ENCODE measurements at regions not wholly inside any gene's neighbourhood (a gene's known extent, or its start where the extent isn't known, plus 50 kb on each side); places are given as distances from the start of the nearest gene placed in this dataset.

DNA sequence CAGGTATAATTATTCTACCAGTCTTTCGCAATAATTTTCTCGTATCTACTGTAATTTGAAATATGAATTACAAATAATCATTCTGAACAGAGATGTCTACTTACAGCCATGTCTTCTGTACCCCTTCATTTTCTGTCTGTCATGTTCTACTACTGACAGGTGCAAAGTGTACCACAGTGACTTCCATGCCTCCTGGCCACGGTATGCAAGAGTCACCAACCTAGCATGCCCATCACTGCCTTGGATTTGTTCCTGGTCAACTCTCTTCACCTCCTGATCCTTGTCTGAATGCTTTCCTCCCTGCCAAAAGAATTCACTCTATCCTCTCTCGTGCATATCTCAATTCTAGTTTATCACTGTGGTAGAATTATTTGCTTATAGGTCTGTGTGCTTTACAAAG is 755.4 kb downstream of the KCNJ2 start:
- H3K36me3 ChIP-seq (ENCODE audit: control insufficient read depth, insufficient read depth, low read length): no peaks in the 10 kb centered on the region
- ChIA-PET POLR2A (no interaction called here), CTCF (no interaction called here)
- H3K9me3 ChIP-seq (ENCODE audit: control insufficient read depth, insufficient read depth, low read depth, low read length): no peaks in the 10 kb centered on the region
- intact Hi-C loops (cut with micrococcal nuclease; ENCODE audit: unreplicated experiment) (no loop called here), in situ Hi-C loops (cut with HindIII; ENCODE audit: low pct_unique_long_range_greater_than_20kb, low sequenced_read_pairs) (no loop called here)
- TF ChIP-seq POLR2AphosphoS5 (IDR thresholded peaks at IDR 0.05; ENCODE audit: low read depth, low read length) (no peak), TCF7L2 (IDR thresholded peaks at IDR 0.05; ENCODE audit: low read depth, low read length) (no peak)
- TF ChIP-seq, protein P1, sequence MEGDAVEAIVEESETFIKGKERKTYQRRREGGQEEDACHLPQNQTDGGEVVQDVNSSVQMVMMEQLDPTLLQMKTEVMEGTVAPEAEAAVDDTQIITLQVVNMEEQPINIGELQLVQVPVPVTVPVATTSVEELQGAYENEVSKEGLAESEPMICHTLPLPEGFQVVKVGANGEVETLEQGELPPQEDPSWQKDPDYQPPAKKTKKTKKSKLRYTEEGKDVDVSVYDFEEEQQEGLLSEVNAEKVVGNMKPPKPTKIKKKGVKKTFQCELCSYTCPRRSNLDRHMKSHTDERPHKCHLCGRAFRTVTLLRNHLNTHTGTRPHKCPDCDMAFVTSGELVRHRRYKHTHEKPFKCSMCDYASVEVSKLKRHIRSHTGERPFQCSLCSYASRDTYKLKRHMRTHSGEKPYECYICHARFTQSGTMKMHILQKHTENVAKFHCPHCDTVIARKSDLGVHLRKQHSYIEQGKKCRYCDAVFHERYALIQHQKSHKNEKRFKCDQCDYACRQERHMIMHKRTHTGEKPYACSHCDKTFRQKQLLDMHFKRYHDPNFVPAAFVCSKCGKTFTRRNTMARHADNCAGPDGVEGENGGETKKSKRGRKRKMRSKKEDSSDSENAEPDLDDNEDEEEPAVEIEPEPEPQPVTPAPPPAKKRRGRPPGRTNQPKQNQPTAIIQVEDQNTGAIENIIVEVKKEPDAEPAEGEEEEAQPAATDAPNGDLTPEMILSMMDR (IDR thresholded peaks at IDR 0.05): no peak
- TF ChIP-seq, protein P2, sequence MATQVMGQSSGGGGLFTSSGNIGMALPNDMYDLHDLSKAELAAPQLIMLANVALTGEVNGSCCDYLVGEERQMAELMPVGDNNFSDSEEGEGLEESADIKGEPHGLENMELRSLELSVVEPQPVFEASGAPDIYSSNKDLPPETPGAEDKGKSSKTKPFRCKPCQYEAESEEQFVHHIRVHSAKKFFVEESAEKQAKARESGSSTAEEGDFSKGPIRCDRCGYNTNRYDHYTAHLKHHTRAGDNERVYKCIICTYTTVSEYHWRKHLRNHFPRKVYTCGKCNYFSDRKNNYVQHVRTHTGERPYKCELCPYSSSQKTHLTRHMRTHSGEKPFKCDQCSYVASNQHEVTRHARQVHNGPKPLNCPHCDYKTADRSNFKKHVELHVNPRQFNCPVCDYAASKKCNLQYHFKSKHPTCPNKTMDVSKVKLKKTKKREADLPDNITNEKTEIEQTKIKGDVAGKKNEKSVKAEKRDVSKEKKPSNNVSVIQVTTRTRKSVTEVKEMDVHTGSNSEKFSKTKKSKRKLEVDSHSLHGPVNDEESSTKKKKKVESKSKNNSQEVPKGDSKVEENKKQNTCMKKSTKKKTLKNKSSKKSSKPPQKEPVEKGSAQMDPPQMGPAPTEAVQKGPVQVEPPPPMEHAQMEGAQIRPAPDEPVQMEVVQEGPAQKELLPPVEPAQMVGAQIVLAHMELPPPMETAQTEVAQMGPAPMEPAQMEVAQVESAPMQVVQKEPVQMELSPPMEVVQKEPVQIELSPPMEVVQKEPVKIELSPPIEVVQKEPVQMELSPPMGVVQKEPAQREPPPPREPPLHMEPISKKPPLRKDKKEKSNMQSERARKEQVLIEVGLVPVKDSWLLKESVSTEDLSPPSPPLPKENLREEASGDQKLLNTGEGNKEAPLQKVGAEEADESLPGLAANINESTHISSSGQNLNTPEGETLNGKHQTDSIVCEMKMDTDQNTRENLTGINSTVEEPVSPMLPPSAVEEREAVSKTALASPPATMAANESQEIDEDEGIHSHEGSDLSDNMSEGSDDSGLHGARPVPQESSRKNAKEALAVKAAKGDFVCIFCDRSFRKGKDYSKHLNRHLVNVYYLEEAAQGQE (IDR thresholded peaks at IDR 0.05; ENCODE audit: insufficient read depth in 1 of 2, low read depth in 2 of 2, low read length in 1 of 2): no peak
- BruUV-seq (replicated peaks): no TSS peak
- H3K27me3 ChIP-seq (ENCODE audit: control insufficient read depth, insufficient read depth, low read length): no peaks in the 10 kb centered on the region
- H3K4me1 ChIP-seq (ENCODE audit: control insufficient read depth, insufficient read depth, low read length): no peaks in the 10 kb centered on the region
- H3K27ac ChIP-seq (ENCODE audit: low read length): no peak overlapping the region
- no peak overlapping the region for H3K4me3 ChIP-seq (ENCODE audit: low read depth in 2 of 2, low read length in 2 of 2)
- no peak for DNase-seq (ENCODE audit: low read depth, low spot score)
- no peak for ATAC-seq

DNA sequence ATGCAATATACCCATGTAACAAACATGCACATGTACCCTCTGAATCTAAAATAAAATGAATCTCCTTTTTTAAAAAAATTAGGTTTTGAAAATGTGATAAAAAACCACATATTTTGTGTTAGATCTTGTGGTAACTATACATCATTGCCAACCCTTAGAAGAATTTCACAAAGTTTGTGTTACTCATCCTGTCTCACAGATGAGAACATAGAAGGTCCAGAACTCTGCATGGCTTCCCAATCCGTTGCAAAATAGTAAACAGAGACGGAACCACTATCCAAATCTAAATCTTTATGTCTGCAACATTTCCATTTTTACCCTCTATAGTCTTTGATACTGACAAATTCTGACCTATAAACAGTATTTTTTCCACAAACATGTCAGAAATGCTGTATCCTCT is 759.9 kb downstream of the KCNJ2 start:
- Histone ChIP-seq H3K9me3 (ENCODE audit: control insufficient read depth, insufficient read depth, low read depth, low read length) (no peaks in the 10 kb centered on the region), H3K4me3 (ENCODE audit: low read depth in 2 of 2, low read length in 2 of 2) (no peak overlapping the region), H3K36me3 (ENCODE audit: control insufficient read depth, insufficient read depth, low read length) (no peaks in the 10 kb centered on the region), H3K27ac (ENCODE audit: low read length) (no peak overlapping the region), H3K27me3 (ENCODE audit: control insufficient read depth, insufficient read depth, low read length) (no peaks in the 10 kb centered on the region), H3K4me1 (ENCODE audit: control insufficient read depth, insufficient read depth, low read length) (no peaks in the 10 kb centered on the region; the same call in 1 of the 2 replicates)
- in situ Hi-C loops (cut with HindIII; ENCODE audit: low pct_unique_long_range_greater_than_20kb, low sequenced_read_pairs) (no loop called here), intact Hi-C loops (cut with micrococcal nuclease; ENCODE audit: unreplicated experiment) (no loop called here)
- no peak for ATAC-seq
- ChIA-PET POLR2A (interaction anchor here (0.6 kb wide), 1 partner anchor 69 kb away, joined by 9 read pairs; no protein-coding TSS in a partner anchor), CTCF (no interaction called here)
- no TSS peak for BruUV-seq (replicated peaks)
- TF ChIP-seq POLR2AphosphoS5 (IDR thresholded peaks at IDR 0.05; ENCODE audit: low read depth, low read length) (no peak), TCF7L2 (IDR thresholded peaks at IDR 0.05; ENCODE audit: low read depth, low read length) (no peak)
- TF ChIP-seq, protein P1 (IDR thresholded peaks at IDR 0.05): no peak
- no peak for DNase-seq (ENCODE audit: low read depth, low spot score)

DNA sequence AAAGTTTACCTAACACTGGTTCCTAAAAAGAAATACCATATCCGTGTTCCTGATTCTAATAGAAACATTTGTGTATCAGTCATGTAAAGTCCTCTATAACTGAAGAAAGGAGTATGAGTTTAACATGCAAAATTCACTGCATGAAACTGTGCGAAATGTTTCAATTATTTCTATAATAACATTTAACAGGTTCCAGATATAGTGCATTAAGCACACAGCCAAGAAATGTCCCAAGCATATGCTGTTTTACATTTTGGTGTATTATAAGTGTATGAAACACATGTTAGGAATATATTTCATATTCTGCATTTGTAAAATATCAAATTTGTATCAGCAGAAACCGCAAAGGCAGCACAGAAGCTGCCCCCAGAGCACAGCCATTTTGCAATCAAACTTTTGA is 764.9 kb downstream of the KCNJ2 start:
- CTCF ChIA-PET: no interaction called here
- intact Hi-C loops (cut with micrococcal nuclease; ENCODE audit: unreplicated experiment): no loop called here

More for the DNA sequence above, 764.9 kb downstream of the KCNJ2 start:
- POLR2A ChIA-PET: no interaction called here
- DNase-seq (ENCODE audit: low read depth, low spot score): no peak
- TF ChIP-seq TCF7L2 (IDR thresholded peaks at IDR 0.05; ENCODE audit: low read depth, low read length) (no peak), SIN3A (IDR thresholded peaks at IDR 0.05; ENCODE audit: borderline replicate concordance, insufficient read depth, low read depth, low read length) (no peak), POLR2AphosphoS5 (IDR thresholded peaks at IDR 0.05; ENCODE audit: low read depth, low read length) (no peak)
- TF ChIP-seq, protein P2 (IDR thresholded peaks at IDR 0.05; ENCODE audit: insufficient read depth in 1 of 2, low read depth in 2 of 2, low read length in 1 of 2): no peak
- TF ChIP-seq, protein P1 (IDR thresholded peaks at IDR 0.05): no peak
- Histone ChIP-seq H3K27me3 (ENCODE audit: control insufficient read depth, insufficient read depth, low read length) (no peaks in the 10 kb centered on the region), H3K9me3 (ENCODE audit: control insufficient read depth, insufficient read depth, low read depth, low read length) (no peaks in the 10 kb centered on the region), H3K4me3 (ENCODE audit: low read depth in 2 of 2, low read length in 2 of 2) (no peak overlapping the region), H3K4me1 (ENCODE audit: control insufficient read depth, insufficient read depth, low read length) (no peaks in the 10 kb centered on the region; the same call in 1 of the 2 replicates), H3K36me3 (ENCODE audit: control insufficient read depth, insufficient read depth, low read length) (no peaks in the 10 kb centered on the region), H3K27ac (ENCODE audit: low read length) (no peak overlapping the region)
- in situ Hi-C loops (cut with HindIII; ENCODE audit: low pct_unique_long_range_greater_than_20kb, low sequenced_read_pairs): no loop called here
- no peak for ATAC-seq
- no TSS peak for BruUV-seq (replicated peaks)

All from Panc1 (cell line).